ENCODE measurements at regions not wholly inside any gene's neighbourhood (a gene's known extent, or its start where the extent isn't known, plus 50 kb on each side); places are given as distances from the start of the nearest gene placed in this dataset.

DNA sequence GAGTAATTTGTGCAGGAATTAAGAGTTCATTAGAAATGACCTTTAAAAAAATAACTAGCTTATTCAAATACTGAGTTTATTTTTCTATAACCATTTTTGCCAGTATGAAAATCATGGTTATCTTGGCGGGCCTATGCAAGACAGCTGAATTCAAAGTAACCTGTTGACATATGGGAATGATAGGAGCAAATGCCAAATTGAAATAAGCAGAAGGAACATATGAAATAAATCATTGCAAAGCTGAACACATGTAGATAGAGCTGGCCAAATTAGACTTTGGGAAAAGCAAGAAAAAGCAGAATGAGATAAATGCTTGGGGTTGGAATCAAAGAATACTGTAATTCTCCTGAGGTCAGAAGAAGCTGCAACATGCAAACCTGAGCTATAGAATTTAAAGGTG, 372.5 kb downstream of the ADAMTS20 start:
- Histone ChIP-seq H4K8ac (replicated peaks; ENCODE audit: insufficient read length, low read depth, low read length) (no peak overlapping the region), H2AK5ac (ENCODE audit: insufficient read length, low read length) (no peak overlapping the region), H2BK5ac (ENCODE audit: insufficient read length, low read length) (no peak overlapping the region), H3K23me2 (ENCODE audit: insufficient read length, low read depth, low read length, poor library complexity, severe bottlenecking) (no peaks in the 10 kb centered on the region), H2BK120ac (ENCODE audit: low read depth, low read length, poor library complexity, severe bottlenecking) (no peak overlapping the region), H3K4ac (ENCODE audit: low read depth, low read length) (no peak overlapping the region), H3T11ph (ENCODE audit: low read length) (no peak overlapping the region), H2BK15ac (ENCODE audit: low read depth, low read length) (no peak overlapping the region), H2BK12ac (ENCODE audit: insufficient read length, low read depth, low read length) (no peak overlapping the region), H3K27me3 (ENCODE audit: insufficient read depth, low read length) (no peaks in the 10 kb centered on the region), H3K9me3 (ENCODE audit: control insufficient read depth, low read depth, low read length) (no peaks in the 10 kb centered on the region), H3K79me2 (ENCODE audit: insufficient read depth, low read length) (no peaks in the 10 kb centered on the region), H3K23ac (ENCODE audit: insufficient read length, low read depth, low read length) (no peak overlapping the region), H4K20me1 (ENCODE audit: control insufficient read depth, insufficient read depth, insufficient read length) (no peaks in the 10 kb centered on the region), H3K9ac (ENCODE audit: extremely low read depth, insufficient read length, low read length) (no peak overlapping the region), H4K91ac (ENCODE audit: insufficient read length, low read depth, low read length) (no peak overlapping the region), H3K27ac (ENCODE audit: insufficient read length, low read depth, low read length) (no peak overlapping the region), H2BK20ac (ENCODE audit: low read depth, low read length, poor library complexity, severe bottlenecking) (no peak overlapping the region), H3K18ac (ENCODE audit: insufficient read length, low read depth, low read length) (no peak overlapping the region), H3K4me1 (ENCODE audit: insufficient read depth, low read length) (no peaks in the 10 kb centered on the region; the same call in 1 of the 2 replicates), H3K79me1 (ENCODE audit: insufficient read depth, low read depth, low read length, poor library complexity, severe bottlenecking) (no peaks in the 10 kb centered on the region), H4K5ac (ENCODE audit: insufficient read length, low read depth, low read length) (no peak overlapping the region), H3K4me2 (ENCODE audit: insufficient read depth, insufficient read length, low read length) (no peak overlapping the region), H2AFZ (ENCODE audit: low read length) (no peak overlapping the region), H3K14ac (ENCODE audit: insufficient read depth, low read length) (no peak overlapping the region), H3K56ac (ENCODE audit: insufficient read length, low read depth, low read length) (no peak overlapping the region)
- Mint-ChIP-seq H3K4me3 (no peak overlapping the region), H3K27me3 (ENCODE audit: low read depth) (no peaks in the 10 kb centered on the region), H3K27ac (no peak overlapping the region), H3K36me3 (ENCODE audit: insufficient read depth in 1 of 3, low read depth in 3 of 3) (peaks cover 7 to 20% (median 13%) of the 10 kb centered on the region in 3 experiments), H3K9me3 (peaks cover 19 to 22% of the 10 kb centered on the region in 2 experiments), H3K4me1 (peaks cover 0 to 8% of the 10 kb centered on the region in 2 experiments; a peak in 2 of 4 replicates)
- DNase-seq = no peak
- TF ChIP-seq, protein P1, sequence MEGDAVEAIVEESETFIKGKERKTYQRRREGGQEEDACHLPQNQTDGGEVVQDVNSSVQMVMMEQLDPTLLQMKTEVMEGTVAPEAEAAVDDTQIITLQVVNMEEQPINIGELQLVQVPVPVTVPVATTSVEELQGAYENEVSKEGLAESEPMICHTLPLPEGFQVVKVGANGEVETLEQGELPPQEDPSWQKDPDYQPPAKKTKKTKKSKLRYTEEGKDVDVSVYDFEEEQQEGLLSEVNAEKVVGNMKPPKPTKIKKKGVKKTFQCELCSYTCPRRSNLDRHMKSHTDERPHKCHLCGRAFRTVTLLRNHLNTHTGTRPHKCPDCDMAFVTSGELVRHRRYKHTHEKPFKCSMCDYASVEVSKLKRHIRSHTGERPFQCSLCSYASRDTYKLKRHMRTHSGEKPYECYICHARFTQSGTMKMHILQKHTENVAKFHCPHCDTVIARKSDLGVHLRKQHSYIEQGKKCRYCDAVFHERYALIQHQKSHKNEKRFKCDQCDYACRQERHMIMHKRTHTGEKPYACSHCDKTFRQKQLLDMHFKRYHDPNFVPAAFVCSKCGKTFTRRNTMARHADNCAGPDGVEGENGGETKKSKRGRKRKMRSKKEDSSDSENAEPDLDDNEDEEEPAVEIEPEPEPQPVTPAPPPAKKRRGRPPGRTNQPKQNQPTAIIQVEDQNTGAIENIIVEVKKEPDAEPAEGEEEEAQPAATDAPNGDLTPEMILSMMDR (conservative IDR thresholded peaks at IDR 0.05) = no peak
- no CpG with 5 or more reads among the region's 1 CpG for WGBS (ENCODE audit: extremely low coverage, insufficient read length, low lambda C conversion rate)
